GM12865 (cell line): ENCODE measurements at regions not wholly inside any gene's neighbourhood (a gene's known extent, or its start where the extent isn't known, plus 50 kb on each side); places are given as distances from the start of the nearest gene placed in this dataset.

Experiments
- DNase-seq: peaks from one replicate; pipeline ENCODE4 v3.0.0; 2010; ENCODE audit warnings: low read depth
- H3K4me3 ChIP-seq: 2 replicates; pipeline ENCODE4 v1.5.1; 2011; ENCODE audit warnings: mild to moderate bottlenecking, low read depth, low read length, control low read depth
- CTCF ChIP-seq: IDR thresholded peaks from 2 replicates; pipeline ENCODE4 v1.5.1; 2011; ENCODE audit warnings: low read length, control low read depth, low read depth, inconsistent platforms; ENCODE audit not compliant: insufficient read depth; ENCODE audit errors: missing control alignments

- TF ChIP-seq CTCF, result no peak
- H3K4me3 ChIP-seq, result no peak overlapping the region
- no peak for DNase-seq
Observed at GRCh38 chr2:129883121-129883520, 96.3 kb upstream of the RAB6C start.

GRCh38 chr2:129884221-129884786 lies 95.2 kb upstream of the RAB6C start:
- no peak overlapping the region for H3K4me3 ChIP-seq
- no peak for DNase-seq
- no peak for TF ChIP-seq CTCF

- no peak for DNase-seq
Observed at GRCh38 chr2:129885735-129886134, 93.7 kb upstream of the RAB6C start.

GRCh38 chr2:129887688-129888266 lies 91.7 kb upstream of the RAB6C start:
- H3K4me3 ChIP-seq, result no peak overlapping the region
- TF ChIP-seq CTCF, result no peak
- DNase-seq, result no peak

More at GRCh38 chr2:129885735-129886134, 93.7 kb upstream of the RAB6C start:
- no peak overlapping the region for H3K4me3 ChIP-seq
- no peak for TF ChIP-seq CTCF

- no peak for DNase-seq
- TF ChIP-seq CTCF, result no peak
- no peak overlapping the region for H3K4me3 ChIP-seq
Observed at GRCh38 chr2:129888461-129888860, 91.0 kb upstream of the RAB6C start.

- TF ChIP-seq CTCF, result no peak
- DNase-seq, result no peak
- no peak overlapping the region for H3K4me3 ChIP-seq
Observed at GRCh38 chr2:129888896-129889295, 90.6 kb upstream of the RAB6C start.
